A549 (cell line): ENCODE measurements at regions not wholly inside any gene's neighbourhood (a gene's known extent, or its start where the extent isn't known, plus 50 kb on each side); places are given as distances from the start of the nearest gene placed in this dataset.

Source experiments
- ATAC-seq, 2 experiments: fragments of 200-7000 bp in 1 of 2; fragments of >200 bp in 1 of 2; cut with Nextera tagmentation in 1 of 2; cut with Tn5 transposase in 1 of 2; 3 replicates each; pipeline versions ENCODE4 v1.8.0 to v1.9.1; 2018 to 2020; ENCODE audit warnings: mild to moderate bottlenecking in 1 of 2, moderate library complexity in 1 of 2
- CTCF ChIA-PET: fragments of 300-600 bp; sonication (Branson Sonifier 250); formaldehyde crosslinking; extraction: SDS; loops from one replicate; lab custom pipeline; 2021; ENCODE audit warnings: antibody characterized with exemption, inconsistent platforms; lab: Yijun Ruan, JAX
- POLR2A ChIA-PET: fragments of 350-600 bp; formaldehyde crosslinking; extraction: SDS; loops from one replicate; lab custom pipeline; 2021; ENCODE audit warnings: antibody characterized with exemption, inconsistent platforms; lab: Yijun Ruan, JAX
- DNase-seq, 2 experiments: peaks; one replicate each; pipeline versions ENCODE4 v3.0.0 to v3.0.0-alpha.2; 2011 to 2016; ENCODE audit warnings: low read depth in 1 of 2, low spot score in 1 of 2
- FAIRE-seq: peaks from 2 replicates; lab custom pipeline; 2011; peaks lifted over from hg19 to GRCh38; lab: Jason Lieb, UNC
- H3K27ac ChIP-seq, 2 experiments: fragments of >200 bp; sonication (Bioruptor Twin); formaldehyde crosslinking; 3 replicates each; pipeline ENCODE4 v1.5.1; 2016 to 2017
- H3K4me1 ChIP-seq: fragments of >200 bp; sonication (Bioruptor Twin); formaldehyde crosslinking; 3 replicates; pipeline ENCODE4 v1.6.1; 2016
- H3K4me2 ChIP-seq: fragments of >200 bp; sonication (Bioruptor Twin); formaldehyde crosslinking; 3 replicates; pipeline ENCODE4 v1.6.1; 2016
- H3K4me3 ChIP-seq: fragments of >200 bp; sonication (Bioruptor Twin); formaldehyde crosslinking; 3 replicates; pipeline ENCODE4 v1.5.1; 2016
- H3K9me3 ChIP-seq: fragments of >200 bp; sonication (Bioruptor Twin); formaldehyde crosslinking; 3 replicates; pipeline ENCODE4 v1.6.1; 2016
- BHLHE40 ChIP-seq: IDR thresholded peaks from 2 replicates; pipeline ENCODE4 v1.6.1; 2012; ENCODE audit warnings: low read depth, low read length, inconsistent platforms
- CBX2 ChIP-seq: fragments of 200-600 bp; sonication (generic); IDR thresholded peaks from 2 replicates; pipeline ENCODE4 v1.6.1; 2016; ENCODE audit warnings: low read depth, mild to moderate bottlenecking, borderline replicate concordance
- CHD2 ChIP-seq: fragments of 150-350 bp; IDR thresholded peaks from 2 replicates; pipeline ENCODE4 v1.6.1; 2014; ENCODE audit warnings: low read length; ENCODE audit not compliant: partially characterized antibody
- CHD4 ChIP-seq: fragments of 200-600 bp; sonication (generic); IDR thresholded peaks from 2 replicates; pipeline ENCODE4 v1.6.1; 2016; ENCODE audit warnings: antibody characterized with exemption, mild to moderate bottlenecking, borderline replicate concordance
- E2F6 ChIP-seq: IDR thresholded peaks from 2 replicates; pipeline ENCODE4 v1.6.1; 2012; ENCODE audit warnings: low read depth, borderline replicate concordance
- EHMT2 ChIP-seq: fragments of 200-600 bp; sonication (generic); IDR thresholded peaks from 2 replicates; pipeline ENCODE4 v1.6.1; 2016; ENCODE audit warnings: antibody characterized with exemption, low read depth, mild to moderate bottlenecking, moderate library complexity
- ELK1 ChIP-seq: fragments of 150-350 bp; IDR thresholded peaks from 2 replicates; pipeline ENCODE4 v1.6.1; 2014; ENCODE audit warnings: low read depth, mild to moderate bottlenecking, low read length
- FOSL2 ChIP-seq, 2 experiments: fragments of 450-650 bp in 1 of 2; fragments of >200 bp in 1 of 2; sonication (Bioruptor Twin) in 1 of 2; formaldehyde crosslinking; IDR thresholded peaks; 2 replicates each; pipeline versions ENCODE4 v1.5.0 to v1.6.1; 2016 to 2020; ENCODE audit warnings: mild to moderate bottlenecking in 1 of 2, moderate library complexity in 1 of 2
- HDAC2 ChIP-seq: fragments of 200-600 bp; sonication (generic); IDR thresholded peaks from 2 replicates; pipeline ENCODE4 v1.6.1; 2016
- HES2 ChIP-seq: fragments of >200 bp; sonication (Bioruptor Twin); formaldehyde crosslinking; IDR thresholded peaks from 2 replicates; pipeline ENCODE4 v1.6.1; 2016
- HMGXB4 ChIP-seq: fragments of 250-450 bp; sonication (Bioruptor Pico); IDR thresholded peaks from 2 replicates; pipeline ENCODE4 v1.5.0; 2021; ENCODE audit warnings: mild to moderate bottlenecking, moderate library complexity, borderline replicate concordance
- JUNB ChIP-seq: fragments of >200 bp; sonication (Bioruptor Twin); formaldehyde crosslinking; IDR thresholded peaks from 2 replicates; pipeline ENCODE4 v1.6.1; 2016
- MAX ChIP-seq: IDR thresholded peaks from 2 replicates; pipeline ENCODE4 v1.6.1; 2012
- NR3C1 ChIP-seq: fragments of >200 bp; sonication (Bioruptor Twin); formaldehyde crosslinking; IDR thresholded peaks from 3 replicates; pipeline ENCODE4 v1.6.1; 2017
- PHF8 ChIP-seq: fragments of 200-600 bp; sonication (generic); IDR thresholded peaks from 2 replicates; pipeline ENCODE4 v1.6.1; 2016; ENCODE audit warnings: low read depth, mild to moderate bottlenecking, antibody characterized with exemption, moderate library complexity, borderline replicate concordance
- RARB ChIP-seq: fragments of 250-450 bp; sonication (Bioruptor Pico); IDR thresholded peaks from 2 replicates; pipeline ENCODE4 v1.8.0; 2021; ENCODE audit warnings: mild to moderate bottlenecking, moderate library complexity
- RNF2 ChIP-seq: fragments of 200-600 bp; sonication (generic); IDR thresholded peaks from 2 replicates; pipeline ENCODE4 v1.6.1; 2016; ENCODE audit warnings: low read depth, mild to moderate bottlenecking, antibody characterized with exemption, moderate library complexity, borderline replicate concordance
- SREBF2 ChIP-seq: fragments of 450-650 bp; IDR thresholded peaks from 2 replicates; pipeline ENCODE4 v1.6.1; 2014; ENCODE audit warnings: mild to moderate bottlenecking, moderate library complexity
- TFCP2L1 ChIP-seq: fragments of 250-450 bp; sonication (Bioruptor Pico); IDR thresholded peaks from 2 replicates; pipeline ENCODE4 v1.5.0; 2021; ENCODE audit warnings: mild to moderate bottlenecking
- USF2 ChIP-seq: fragments of 450-650 bp; IDR thresholded peaks from 2 replicates; pipeline ENCODE4 v1.6.1; 2014; ENCODE audit warnings: antibody characterized with exemption
- ZC3H11A ChIP-seq: fragments of 450-650 bp; IDR thresholded peaks from 2 replicates; pipeline ENCODE4 v1.6.1; 2014; ENCODE audit warnings: antibody characterized with exemption, mild to moderate bottlenecking
- ZNF302 ChIP-seq: fragments of 250-450 bp; sonication (Bioruptor Pico); IDR thresholded peaks from 2 replicates; pipeline ENCODE4 v1.9.0; 2021; ENCODE audit warnings: inconsistent platforms, mild to moderate bottlenecking, moderate library complexity
- WGBS: methylation state at CpG from one replicate; pipeline ENCODE4 v1.1.6; 2017; ENCODE audit errors: missing lambda C conversion rate; 5-methylcytosine and 5-hydroxymethylcytosine counted together

GRCh38 chr6:88459189-88459588, 293.0 kb upstream of the CNR1 start:
- ChIA-PET CTCF (no interaction called here), POLR2A (no interaction called here)
- DNase-seq (no peak), FAIRE-seq (no peak), ATAC-seq (no peak)
- H3K4me2 ChIP-seq, result no peak overlapping the region
- TF ChIP-seq BHLHE40, result no peak
- no peak overlapping the region for H3K27ac ChIP-seq
- H3K4me3 ChIP-seq, result no peak overlapping the region
- no peaks in the 10 kb centered on the region for H3K9me3 ChIP-seq
- H3K4me1 ChIP-seq, result no peaks in the 10 kb centered on the region
- WGBS, result 67% methylated on average over 1 of the region's 1 CpG

GRCh38 chr6:88458662-88459061, 292.5 kb upstream of the CNR1 start:
- TF ChIP-seq E2F6 (no peak), EHMT2 (no peak), FOSL2 (IDR thresholded peaks at IDR 0.05) (no peak), FOSL2 (CRISPR knock-in tag; IDR thresholded peaks at IDR 0.05) (no peak), CHD4 (no peak), ZNF302 (CRISPR knock-in tag) (no peak), HMGXB4 (CRISPR knock-in tag) (no peak), TFCP2L1 (CRISPR knock-in tag) (no peak), NR3C1 (no peak), RARB (CRISPR knock-in tag) (no peak), ZC3H11A (no peak), SREBF2 (no peak), USF2 (no peak), CBX2 (no peak), CHD2 (no peak), RNF2 (no peak), HES2 (no peak)
- 31% methylated on average over 3 of the region's 3 CpGs for WGBS
- no peaks in the 10 kb centered on the region for H3K9me3 ChIP-seq

GRCh38 chr6:88456221-88456859, 290.2 kb upstream of the CNR1 start:
- no peak overlapping the region for H3K4me3 ChIP-seq
- no peak for FAIRE-seq
- no peak for DNase-seq
- H3K4me2 ChIP-seq, result no peak overlapping the region
- H3K4me1 ChIP-seq, result no peaks in the 10 kb centered on the region
- H3K9me3 ChIP-seq, result no peaks in the 10 kb centered on the region
- POLR2A ChIA-PET, result no interaction called here
- ATAC-seq, result no peak
- WGBS, result 18% methylated on average over 1 of the region's 1 CpG
- CTCF ChIA-PET, result interaction anchor here (0.7 kb wide), 1 partner anchor 230 kb away, joined by 3 read pairs; no protein-coding TSS in a partner anchor
- TF ChIP-seq PHF8 (no peak), HDAC2 (no peak), MAX (no peak), ELK1 (no peak), JUNB (no peak)
- no peak overlapping the region for H3K27ac ChIP-seq

More at GRCh38 chr6:88458662-88459061, 292.5 kb upstream of the CNR1 start:
- POLR2A ChIA-PET, result no interaction called here
- DNase-seq, result no peak
- no peak for FAIRE-seq
- no peak overlapping the region for H3K4me3 ChIP-seq
- ATAC-seq, result no peak
- H3K27ac ChIP-seq, result no peak overlapping the region
- H3K4me2 ChIP-seq, result no peak overlapping the region
- CTCF ChIA-PET, result interaction anchor here (0.6 kb wide), 1 partner anchor 310 kb away, joined by 3 read pairs; no protein-coding TSS in a partner anchor
- no peaks in the 10 kb centered on the region for H3K4me1 ChIP-seq
